Sigmoid colon (tissue), 4 donors: ENCODE measurements at regions not wholly inside any gene's neighbourhood (a gene's known extent, or its start where the extent isn't known, plus 50 kb on each side); places are given as distances from the start of the nearest gene placed in this dataset.

Experiments used
- EP300 ChIP-seq, 4 donors: sonication (generic); formaldehyde crosslinking; IDR thresholded peaks; one replicate each; pipeline ENCODE4 v1.6.1; 2017; ENCODE audit warnings: antibody characterized with exemption in 4 of 4
- POLR2A ChIP-seq, 2 donors: fragments of 450-650 bp; IDR thresholded peaks; one replicate each; pipeline ENCODE4 v1.6.1; 2016; ENCODE audit warnings: antibody characterized with exemption in 2 of 2, mild to moderate bottlenecking in 2 of 2, moderate library complexity in 2 of 2
- POLR2AphosphoS5 ChIP-seq, 4 donors: sonication (generic); formaldehyde crosslinking; IDR thresholded peaks; one replicate each; pipeline ENCODE4 v1.6.1; 2017; ENCODE audit warnings: antibody characterized with exemption in 4 of 4
- TF ChIP-seq, protein P1 (sequence below), 4 experiments: fragments of 450-650 bp in 3 of 4; fragments of 200-600 bp in 1 of 4; IDR thresholded peaks; one replicate each; pipeline ENCODE4 v1.5.1; 2016 to 2019; ENCODE audit warnings: antibody characterized with exemption in 4 of 4, mild to moderate bottlenecking in 3 of 4, moderate library complexity in 2 of 4

DNA sequence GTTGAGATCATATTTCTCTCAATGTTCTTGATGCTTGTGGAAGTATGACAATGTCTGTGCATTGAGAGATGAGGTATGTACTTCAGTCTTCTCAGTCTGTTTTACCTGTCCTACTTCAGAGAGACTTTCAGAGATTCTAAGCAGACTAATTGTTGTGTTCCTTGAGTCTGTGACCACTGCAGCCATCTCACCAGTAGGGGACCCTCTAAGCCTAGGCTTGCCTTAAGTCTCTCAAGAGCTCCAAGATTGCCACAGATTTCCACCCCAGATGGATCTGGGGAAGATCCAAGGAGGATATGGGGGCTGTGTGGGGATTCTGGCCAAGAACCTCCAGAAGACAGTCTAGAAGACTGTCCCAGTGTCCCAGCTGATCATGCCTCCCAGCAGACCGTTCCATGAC is 179.9 kb upstream of the PLET1 start:
- TF ChIP-seq, protein P1, sequence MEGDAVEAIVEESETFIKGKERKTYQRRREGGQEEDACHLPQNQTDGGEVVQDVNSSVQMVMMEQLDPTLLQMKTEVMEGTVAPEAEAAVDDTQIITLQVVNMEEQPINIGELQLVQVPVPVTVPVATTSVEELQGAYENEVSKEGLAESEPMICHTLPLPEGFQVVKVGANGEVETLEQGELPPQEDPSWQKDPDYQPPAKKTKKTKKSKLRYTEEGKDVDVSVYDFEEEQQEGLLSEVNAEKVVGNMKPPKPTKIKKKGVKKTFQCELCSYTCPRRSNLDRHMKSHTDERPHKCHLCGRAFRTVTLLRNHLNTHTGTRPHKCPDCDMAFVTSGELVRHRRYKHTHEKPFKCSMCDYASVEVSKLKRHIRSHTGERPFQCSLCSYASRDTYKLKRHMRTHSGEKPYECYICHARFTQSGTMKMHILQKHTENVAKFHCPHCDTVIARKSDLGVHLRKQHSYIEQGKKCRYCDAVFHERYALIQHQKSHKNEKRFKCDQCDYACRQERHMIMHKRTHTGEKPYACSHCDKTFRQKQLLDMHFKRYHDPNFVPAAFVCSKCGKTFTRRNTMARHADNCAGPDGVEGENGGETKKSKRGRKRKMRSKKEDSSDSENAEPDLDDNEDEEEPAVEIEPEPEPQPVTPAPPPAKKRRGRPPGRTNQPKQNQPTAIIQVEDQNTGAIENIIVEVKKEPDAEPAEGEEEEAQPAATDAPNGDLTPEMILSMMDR (IDR thresholded peaks at IDR 0.05) = no peak
- TF ChIP-seq POLR2AphosphoS5 (IDR thresholded peaks at IDR 0.05) (no peak), POLR2A (IDR thresholded peaks at IDR 0.05) (no peak), EP300 (IDR thresholded peaks at IDR 0.05) (no peak)
